ENCODE measurements at regions not wholly inside any gene's neighbourhood (a gene's known extent, or its start where the extent isn't known, plus 50 kb on each side); places are given as distances from the start of the nearest gene placed in this dataset.

DNA sequence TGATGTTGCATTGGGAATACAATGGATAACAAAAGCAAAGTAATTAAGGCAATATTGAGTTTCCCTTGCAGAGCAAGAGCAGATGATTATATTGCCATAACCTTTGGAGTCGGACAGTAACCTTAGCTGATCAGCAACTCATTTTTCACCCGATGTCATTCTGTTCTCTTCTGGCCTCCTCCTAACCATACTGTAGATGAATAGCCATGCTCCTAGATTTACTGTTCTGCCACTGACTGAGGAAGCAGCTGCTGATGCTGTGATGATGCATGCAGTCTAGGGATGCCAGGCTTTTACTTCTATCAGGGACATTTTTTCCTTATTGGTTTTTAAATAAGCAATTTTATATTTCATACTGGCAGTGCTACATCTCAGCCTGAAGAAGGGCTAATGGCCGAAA is 443.9 kb downstream of the GPAT3 start:
- Histone ChIP-seq H3K36me3 (ENCODE audit: control insufficient read depth in 2 of 2, extremely low read depth in 1 of 2, insufficient read depth in 2 of 2, low read length in 2 of 2) (no peaks in the 10 kb centered on the region), H3K4me3 (replicated peaks in 1 of 3; ENCODE audit: insufficient read depth in 1 of 3, low read depth in 1 of 3, low read length in 3 of 3) (no peak overlapping the region), H3K9me3 (replicated peaks; ENCODE audit: control insufficient read depth, insufficient read depth, low read length) (no peaks in the 10 kb centered on the region), H3K4me2 (ENCODE audit: insufficient read depth, low read length) (no peak overlapping the region), H3K27ac (ENCODE audit: insufficient read depth, low read depth, low read length) (no peak overlapping the region), H3K4me1 (ENCODE audit: control insufficient read depth, extremely low read depth, insufficient read depth, low read length) (no peaks in the 10 kb centered on the region), H3K27me3 (ENCODE audit: control insufficient read depth in 2 of 2, insufficient read depth in 2 of 2, low read length in 2 of 2) (no peaks in the 10 kb centered on the region), H3K9me1 (replicated peaks; ENCODE audit: control insufficient read depth, extremely low read depth, insufficient read depth, low read length) (no peaks in the 10 kb centered on the region), H2AFZ (ENCODE audit: low read depth, low read length) (no peak overlapping the region), H3K9ac (replicated peaks; ENCODE audit: extremely low read depth, insufficient read depth, low read length) (no peak overlapping the region), H3K79me2 (ENCODE audit: control insufficient read depth, insufficient read depth, low read length) (no peaks in the 10 kb centered on the region), H4K20me1 (replicated peaks; ENCODE audit: control insufficient read depth, extremely low read depth, insufficient read depth, low read length) (no peaks in the 10 kb centered on the region)
- DNase-seq (ENCODE audit: low read depth, low spot score) (no peak), FAIRE-seq (no peak)
- TF ChIP-seq EZH2 (IDR thresholded peaks at IDR 0.05; ENCODE audit: borderline replicate concordance, low read depth, low read length, severe bottlenecking) = no peak
- no peak for TF ChIP-seq POLR2AphosphoS5 (IDR thresholded peaks at IDR 0.05; ENCODE audit: insufficient read depth, low read depth, low read length)
- no peak for TF ChIP-seq CTCF (IDR thresholded peaks at IDR 0.05; ENCODE audit: extremely low read depth in 1 of 2, insufficient read depth in 1 of 2, low read depth in 1 of 2, low read length in 2 of 2)
- no peak for TF ChIP-seq MAX (IDR thresholded peaks at IDR 0.05; ENCODE audit: insufficient read depth, insufficient read length)
- no peak for TF ChIP-seq JUN (IDR thresholded peaks at IDR 0.05; ENCODE audit: borderline replicate concordance, insufficient read depth, insufficient read length, low read depth)
- no peak for TF ChIP-seq GATA2 (IDR thresholded peaks at IDR 0.05; ENCODE audit: insufficient read depth, insufficient read length, low read depth, low read length)
- no peak for TF ChIP-seq POLR2A (IDR thresholded peaks at IDR 0.05; ENCODE audit: low read depth, low read length)
- TF ChIP-seq FOS (IDR thresholded peaks at IDR 0.05; ENCODE audit: borderline replicate concordance, insufficient read depth, low read length) = no peak
- TF ChIP-seq MYC (IDR thresholded peaks at IDR 0.05; ENCODE audit: low read depth, low read length) = no peak
- intact Hi-C loops (cut with micrococcal nuclease) = no loop called here
- BruUV-seq (replicated peaks) = no TSS peak
- dilution Hi-C loops (cut with MboI; ENCODE audit: extremely low pct_ligation_motif_present, low sequenced_read_pairs) = no loop called here
- POLR2A ChIA-PET = no interaction called here
- CTCF ChIA-PET = no interaction called here
